OCI-LY7 (cell line): ENCODE measurements at regions not wholly inside any gene's neighbourhood (a gene's known extent, or its start where the extent isn't known, plus 50 kb on each side); places are given as distances from the start of the nearest gene placed in this dataset.

Experiments
- BruUV-seq: library from RNA; stranded (reverse); fragments of 400-500 nt; replicated peaks from 2 replicates; lab custom pipeline; 2021; lab: Mats Ljungman, UMichigan
- CTCF ChIA-PET: fragments of 300-600 bp; sonication (Branson Sonifier 250); formaldehyde crosslinking; loops from one replicate; lab custom pipeline; 2022; ENCODE audit warnings: antibody characterized with exemption; ENCODE audit not compliant: unreplicated experiment; lab: Charles Lee
- POLR2A ChIA-PET: fragments of 300-600 bp; sonication (Branson Sonifier 250); formaldehyde crosslinking; loops from one replicate; lab custom pipeline; 2022; ENCODE audit warnings: antibody characterized with exemption; lab: Charles Lee
- DNase-seq: peaks from one replicate; pipeline ENCODE4 v3.0.0-alpha.2; 2015; ENCODE audit warnings: low spot score
- H2AFZ ChIP-seq: fragments of 200-600 bp; sonication (generic), shearing (Covaris generic); 2 replicates; pipeline ENCODE4 v1.6.1; 2014; ENCODE audit warnings: mild to moderate bottlenecking, antibody characterized with exemption, low read length, moderate library complexity
- H3K27ac ChIP-seq: fragments of 200-600 bp; sonication (generic); 2 replicates; pipeline ENCODE4 v1.5.1; 2014; ENCODE audit warnings: mixed run types, low read depth, mild to moderate bottlenecking, moderate library complexity, low read length, inconsistent platforms; ENCODE audit not compliant: poor library complexity, severe bottlenecking
- H3K36me3 ChIP-seq: fragments of 200-600 bp; sonication (generic); 2 replicates; pipeline ENCODE4 v1.6.1; 2014; ENCODE audit warnings: mild to moderate bottlenecking, antibody characterized with exemption, low read length, moderate library complexity, mixed read lengths; ENCODE audit not compliant: insufficient read depth
- H3K4me1 ChIP-seq: fragments of 200-600 bp; sonication (generic); 2 replicates; pipeline ENCODE4 v1.5.1; 2014; ENCODE audit warnings: mild to moderate bottlenecking, low read length; ENCODE audit not compliant: insufficient read depth, poor library complexity, severe bottlenecking
- H3K4me2 ChIP-seq: fragments of 200-600 bp; sonication (generic); 2 replicates; pipeline ENCODE4 v1.6.1; 2014; ENCODE audit warnings: mild to moderate bottlenecking, low read length
- H3K4me3 ChIP-seq: fragments of 200-600 bp; sonication (generic); 2 replicates; pipeline ENCODE4 v1.5.1; 2014; ENCODE audit warnings: mild to moderate bottlenecking, low read depth, low read length; ENCODE audit not compliant: poor library complexity, severe bottlenecking
- H3K79me2 ChIP-seq: fragments of 200-600 bp; sonication (generic); 2 replicates; pipeline ENCODE4 v1.6.1; 2016; ENCODE audit warnings: low read depth, mild to moderate bottlenecking, low read length, moderate library complexity, mixed read lengths; ENCODE audit not compliant: insufficient read depth
- H3K9me2 ChIP-seq: fragments of 200-600 bp; sonication (generic); 2 replicates; pipeline ENCODE4 v1.6.1; 2016; ENCODE audit warnings: mild to moderate bottlenecking, low read length, mixed read lengths; ENCODE audit not compliant: insufficient read depth
- H3K9me3 ChIP-seq: fragments of 200-600 bp; sonication (generic); 2 replicates; pipeline ENCODE4 v1.6.1; 2014; ENCODE audit warnings: mild to moderate bottlenecking, mixed run types, low read length, mixed read lengths
- H4K20me1 ChIP-seq: fragments of 200-600 bp; sonication (generic); 2 replicates; pipeline ENCODE4 v1.6.1; 2014; ENCODE audit warnings: mild to moderate bottlenecking, antibody characterized with exemption, low read length, moderate library complexity, mixed read lengths; ENCODE audit not compliant: insufficient read depth
- EZH2phosphoT487 ChIP-seq: fragments of 200-600 bp; sonication (generic); IDR thresholded peaks from 2 replicates; pipeline ENCODE4 v1.6.1; 2018; ENCODE audit warnings: low read depth, borderline replicate concordance, mild to moderate bottlenecking, mixed run types, antibody characterized with exemption, low read length, moderate library complexity, mixed read lengths
- intact Hi-C: fragments of 100-400 bp; cut with micrococcal nuclease; formaldehyde crosslinking; loops from one replicate; pipeline ENCODE4 v1.10.0; 2022; ENCODE audit not compliant: unreplicated experiment
- TF ChIP-seq, protein P1 (sequence below): fragments of 200-600 bp; sonication (generic); conservative IDR thresholded peaks from 2 replicates; pipeline ENCODE4 v1.5.1; 2014; ENCODE audit warnings: mild to moderate bottlenecking, antibody characterized with exemption, low read length, moderate library complexity, mixed read lengths

DNA sequence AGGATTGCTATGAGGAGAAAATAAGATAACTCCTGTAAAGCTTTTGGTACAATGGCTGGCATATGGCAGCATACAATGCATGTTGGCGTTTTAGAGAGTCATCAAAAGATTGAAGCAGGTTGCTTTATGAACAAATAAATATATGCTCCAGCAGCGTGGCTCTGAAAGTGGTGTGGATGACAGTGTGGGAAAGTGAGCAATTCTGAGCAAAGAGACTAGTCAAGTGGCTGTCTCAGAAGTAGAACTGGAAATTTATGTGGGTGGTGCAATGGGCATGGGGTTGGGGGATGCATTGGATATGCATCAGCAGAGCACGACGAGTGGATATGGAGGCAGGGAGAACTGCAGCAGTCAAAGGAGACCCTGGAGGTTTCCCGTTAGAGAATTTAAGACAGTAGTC lies 66.2 kb upstream of the PHACTR2 start:
- Histone ChIP-seq H4K20me1 (no peaks in the 10 kb centered on the region), H2AFZ (no peak overlapping the region), H3K36me3 (no peaks in the 10 kb centered on the region), H3K4me2 (no peak overlapping the region), H3K79me2 (no peaks in the 10 kb centered on the region), H3K9me2 (no peaks in the 10 kb centered on the region), H3K4me1 (no peaks in the 10 kb centered on the region), H3K4me3 (no peak overlapping the region), H3K9me3 (no peaks in the 10 kb centered on the region), H3K27ac (no peak overlapping the region)
- no peak for TF ChIP-seq EZH2phosphoT487
- TF ChIP-seq, protein P1, sequence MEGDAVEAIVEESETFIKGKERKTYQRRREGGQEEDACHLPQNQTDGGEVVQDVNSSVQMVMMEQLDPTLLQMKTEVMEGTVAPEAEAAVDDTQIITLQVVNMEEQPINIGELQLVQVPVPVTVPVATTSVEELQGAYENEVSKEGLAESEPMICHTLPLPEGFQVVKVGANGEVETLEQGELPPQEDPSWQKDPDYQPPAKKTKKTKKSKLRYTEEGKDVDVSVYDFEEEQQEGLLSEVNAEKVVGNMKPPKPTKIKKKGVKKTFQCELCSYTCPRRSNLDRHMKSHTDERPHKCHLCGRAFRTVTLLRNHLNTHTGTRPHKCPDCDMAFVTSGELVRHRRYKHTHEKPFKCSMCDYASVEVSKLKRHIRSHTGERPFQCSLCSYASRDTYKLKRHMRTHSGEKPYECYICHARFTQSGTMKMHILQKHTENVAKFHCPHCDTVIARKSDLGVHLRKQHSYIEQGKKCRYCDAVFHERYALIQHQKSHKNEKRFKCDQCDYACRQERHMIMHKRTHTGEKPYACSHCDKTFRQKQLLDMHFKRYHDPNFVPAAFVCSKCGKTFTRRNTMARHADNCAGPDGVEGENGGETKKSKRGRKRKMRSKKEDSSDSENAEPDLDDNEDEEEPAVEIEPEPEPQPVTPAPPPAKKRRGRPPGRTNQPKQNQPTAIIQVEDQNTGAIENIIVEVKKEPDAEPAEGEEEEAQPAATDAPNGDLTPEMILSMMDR: no peak
- CTCF ChIA-PET: no interaction called here
- intact Hi-C loops: no loop called here
- no TSS peak for BruUV-seq
- POLR2A ChIA-PET: no interaction called here
- DNase-seq: no peak

DNA sequence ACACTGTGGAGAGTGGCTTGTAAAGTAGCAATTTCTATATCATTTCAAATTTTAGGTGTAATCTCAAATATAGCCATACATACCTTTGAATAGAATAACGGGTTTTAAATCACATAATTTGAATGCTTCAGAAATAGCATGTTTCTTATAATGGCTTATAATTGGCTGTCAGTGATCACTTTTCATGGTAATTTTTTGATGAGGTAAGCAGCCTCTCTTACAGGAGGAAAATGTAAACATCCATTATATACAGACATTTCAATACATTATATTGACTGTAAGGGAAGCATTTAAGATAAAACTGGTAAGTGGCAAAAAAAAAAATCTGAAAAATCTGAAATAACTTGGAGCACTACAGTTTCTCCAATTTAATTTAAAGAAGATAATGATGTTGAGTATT lies 67.8 kb upstream of the PHACTR2 start:
- no peak overlapping the region for H3K4me2 ChIP-seq
- intact Hi-C loops: no loop called here
- no TSS peak for BruUV-seq
- H3K4me1 ChIP-seq: no peaks in the 10 kb centered on the region
- no peaks in the 10 kb centered on the region for H3K36me3 ChIP-seq
- ChIA-PET POLR2A (interaction anchor here (0.7 kb wide), 1 partner anchor 250 kb away, joined by 3 read pairs; no protein-coding TSS in a partner anchor), CTCF (no interaction called here)
- H3K9me3 ChIP-seq: no peaks in the 10 kb centered on the region
- no peak overlapping the region for H3K27ac ChIP-seq
- TF ChIP-seq, protein P1: no peak
- TF ChIP-seq EZH2phosphoT487: no peak
- no peak overlapping the region for H3K4me3 ChIP-seq
- H3K79me2 ChIP-seq: no peaks in the 10 kb centered on the region
- no peak overlapping the region for H2AFZ ChIP-seq
- no peaks in the 10 kb centered on the region for H3K9me2 ChIP-seq
- no peak for DNase-seq
- H4K20me1 ChIP-seq: no peaks in the 10 kb centered on the region

DNA sequence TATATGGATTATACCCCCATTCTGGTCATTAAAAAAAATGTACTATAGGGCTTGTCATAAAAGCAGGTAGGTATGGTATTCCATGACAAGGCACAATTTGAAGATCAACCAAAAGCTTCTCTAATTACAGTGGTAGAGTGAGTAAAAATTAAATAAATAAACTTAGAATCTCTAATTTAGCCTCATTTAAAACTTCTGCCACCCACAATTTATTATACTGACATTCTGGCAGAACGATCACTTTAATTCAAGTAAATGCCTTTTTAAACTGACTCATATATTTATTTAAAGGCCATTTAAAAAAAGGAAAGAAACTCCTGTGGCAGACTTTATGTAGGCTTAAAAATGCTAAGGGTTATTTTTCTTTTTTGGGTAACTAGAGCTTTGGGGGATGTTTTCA lies 68.3 kb upstream of the PHACTR2 start:
- no peaks in the 10 kb centered on the region for H4K20me1 ChIP-seq
- no peaks in the 10 kb centered on the region for H3K9me2 ChIP-seq
- ChIA-PET POLR2A (interaction anchor here (0.9 to 1.6 kb wide), 2 partner anchors 11 to 14 kb away, joined by 3 to 8 read pairs; no protein-coding TSS in a partner anchor), CTCF (no interaction called here)
- no peaks in the 10 kb centered on the region for H3K79me2 ChIP-seq
- H3K4me1 ChIP-seq: no peaks in the 10 kb centered on the region
- no peak for TF ChIP-seq EZH2phosphoT487
- no peak overlapping the region for H3K4me3 ChIP-seq
- no peak overlapping the region for H2AFZ ChIP-seq
- no TSS peak for BruUV-seq
- H3K9me3 ChIP-seq: no peaks in the 10 kb centered on the region
- intact Hi-C loops: no loop called here
- no peak for DNase-seq
- H3K36me3 ChIP-seq: no peaks in the 10 kb centered on the region
- H3K27ac ChIP-seq: no peak overlapping the region
- no peak overlapping the region for H3K4me2 ChIP-seq
